ENCODE measurements at regions not wholly inside any gene's neighbourhood (a gene's known extent, or its start where the extent isn't known, plus 50 kb on each side); places are given as distances from the start of the nearest gene placed in this dataset.

GRCh38 chr7:113825832-113826231, 93.0 kb downstream of the PPP1R3A start:
- H3K27ac Mint-ChIP-seq (ENCODE audit: low read depth, unreplicated experiment) = no peak overlapping the region
- TF ChIP-seq CTCF (IDR thresholded peaks at IDR 0.05; ENCODE audit: unreplicated experiment) = no peak
- peaks cover 90% of the 10 kb centered on the region for H3K27me3 Mint-ChIP-seq (ENCODE audit: insufficient read depth, unreplicated experiment)
- H3K4me3 Mint-ChIP-seq (ENCODE audit: unreplicated experiment) = no peak overlapping the region
- no peak for DNase-seq (ENCODE audit: unreplicated experiment)
- no peaks in the 10 kb centered on the region for H3K4me1 Mint-ChIP-seq (ENCODE audit: insufficient read depth, unreplicated experiment)
- intact Hi-C loops (cut with micrococcal nuclease) = no loop called here
- ChIA-PET CTCF (interaction anchor here (0.6 kb wide), 1 partner anchor 1290 kb away, joined by 3 read pairs; no protein-coding TSS in a partner anchor), POLR2A (no interaction called here)
- BruUV-seq (replicated peaks) = no TSS peak
- H3K9me3 Mint-ChIP-seq (ENCODE audit: unreplicated experiment) = no peaks in the 10 kb centered on the region
- no peaks in the 10 kb centered on the region for H3K36me3 Mint-ChIP-seq (ENCODE audit: insufficient read depth, unreplicated experiment)

GRCh38 chr7:113824117-113824823, 94.5 kb downstream of the PPP1R3A start:
- no peaks in the 10 kb centered on the region for H3K9me3 Mint-ChIP-seq (ENCODE audit: unreplicated experiment)
- no peaks in the 10 kb centered on the region for H3K4me1 Mint-ChIP-seq (ENCODE audit: insufficient read depth, unreplicated experiment)
- intact Hi-C loops (cut with micrococcal nuclease) = no loop called here
- CTCF ChIA-PET = interaction anchor here (0.5 kb wide), 1 partner anchor 787 kb away, joined by 3 read pairs; no protein-coding TSS in a partner anchor
- peak; percentile 7 for DNase-seq (ENCODE audit: unreplicated experiment)
- no peak overlapping the region for H3K27ac Mint-ChIP-seq (ENCODE audit: low read depth, unreplicated experiment)
- H3K36me3 Mint-ChIP-seq (ENCODE audit: insufficient read depth, unreplicated experiment) = no peaks in the 10 kb centered on the region
- no peak overlapping the region for H3K4me3 Mint-ChIP-seq (ENCODE audit: unreplicated experiment)
- no TSS peak for BruUV-seq (replicated peaks)
- peaks cover 85% of the 10 kb centered on the region for H3K27me3 Mint-ChIP-seq (ENCODE audit: insufficient read depth, unreplicated experiment)
- POLR2A ChIA-PET = interaction anchor here (0.6 kb wide), 1 partner anchor 38 kb away, joined by 4 read pairs; no protein-coding TSS in a partner anchor
- no peak for TF ChIP-seq CTCF (IDR thresholded peaks at IDR 0.05; ENCODE audit: unreplicated experiment)

- H3K4me1 Mint-ChIP-seq (ENCODE audit: insufficient read depth, unreplicated experiment) = no peaks in the 10 kb centered on the region
- no peak for DNase-seq (ENCODE audit: unreplicated experiment)
- no peak overlapping the region for H3K27ac Mint-ChIP-seq (ENCODE audit: low read depth, unreplicated experiment)
- ChIA-PET CTCF (interaction anchor here (0.7 kb wide), 1 partner anchor 124 kb away, joined by 4 read pairs; no protein-coding TSS in a partner anchor), POLR2A (no interaction called here)
- BruUV-seq (replicated peaks) = no TSS peak
- H3K36me3 Mint-ChIP-seq (ENCODE audit: insufficient read depth, unreplicated experiment) = no peaks in the 10 kb centered on the region
- no peak for TF ChIP-seq CTCF (IDR thresholded peaks at IDR 0.05; ENCODE audit: unreplicated experiment)
- no peak overlapping the region for H3K4me3 Mint-ChIP-seq (ENCODE audit: unreplicated experiment)
- intact Hi-C loops (cut with micrococcal nuclease) = no loop called here
- H3K9me3 Mint-ChIP-seq (ENCODE audit: unreplicated experiment) = no peaks in the 10 kb centered on the region
- peaks cover 77% of the 10 kb centered on the region for H3K27me3 Mint-ChIP-seq (ENCODE audit: insufficient read depth, unreplicated experiment)
Observed at GRCh38 chr7:113819474-113819873, 99.3 kb downstream of the PPP1R3A start.

- no peak for TF ChIP-seq CTCF (IDR thresholded peaks at IDR 0.05; ENCODE audit: unreplicated experiment)
- H3K9me3 Mint-ChIP-seq (ENCODE audit: unreplicated experiment) = no peaks in the 10 kb centered on the region
- intact Hi-C loops (cut with micrococcal nuclease) = no loop called here
- POLR2A ChIA-PET = no interaction called here
- peaks cover 64% of the 10 kb centered on the region for H3K27me3 Mint-ChIP-seq (ENCODE audit: insufficient read depth, unreplicated experiment)
- H3K4me3 Mint-ChIP-seq (ENCODE audit: unreplicated experiment) = no peak overlapping the region
- CTCF ChIA-PET = interaction anchor here (0.7 kb wide), 1 partner anchor 34 kb away, joined by 3 read pairs; no protein-coding TSS in a partner anchor
- H3K4me1 Mint-ChIP-seq (ENCODE audit: insufficient read depth, unreplicated experiment) = no peaks in the 10 kb centered on the region
- BruUV-seq (replicated peaks) = no TSS peak
- no peak overlapping the region for H3K27ac Mint-ChIP-seq (ENCODE audit: low read depth, unreplicated experiment)
- no peaks in the 10 kb centered on the region for H3K36me3 Mint-ChIP-seq (ENCODE audit: insufficient read depth, unreplicated experiment)
- DNase-seq (ENCODE audit: unreplicated experiment) = no peak
Observed at GRCh38 chr7:113816639-113817038, 102.2 kb downstream of the PPP1R3A start.
